Endodermal cell (in vitro differentiated cells): ENCODE measurements at regions not wholly inside any gene's neighbourhood (a gene's known extent, or its start where the extent isn't known, plus 50 kb on each side); places are given as distances from the start of the nearest gene placed in this dataset.

ENCODE experiments used
- DNase-seq: peaks from one replicate; pipeline ENCODE4 v3.0.0-alpha.2; 2017
- H3K27ac ChIP-seq: 2 replicates; pipeline ENCODE4 v1.5.1; 2013; ENCODE audit warnings: mild to moderate bottlenecking, low read depth, low read length, moderate library complexity
- H3K27me3 ChIP-seq: 2 replicates; pipeline ENCODE4 v1.6.1; 2013; ENCODE audit warnings: mild to moderate bottlenecking, low read length, moderate library complexity; ENCODE audit not compliant: insufficient read depth, control insufficient read depth, poor library complexity, severe bottlenecking
- H3K36me3 ChIP-seq: 2 replicates; pipeline ENCODE4 v1.7.0; 2013; ENCODE audit warnings: mild to moderate bottlenecking, low read length, moderate library complexity; ENCODE audit not compliant: control insufficient read depth, insufficient read depth
- H3K4me1 ChIP-seq: one replicate; pipeline ENCODE4 v1.7.0; 2013; ENCODE audit warnings: low read length; ENCODE audit not compliant: control insufficient read depth, insufficient read depth
- H3K4me3 ChIP-seq: 2 replicates; pipeline ENCODE4 v1.5.1; 2013; ENCODE audit warnings: mild to moderate bottlenecking, low read length, moderate library complexity
- H3K9ac ChIP-seq: 2 replicates; pipeline ENCODE4 v1.6.1; 2013; ENCODE audit warnings: mild to moderate bottlenecking, low read length, moderate library complexity; ENCODE audit not compliant: poor library complexity, severe bottlenecking; ENCODE audit errors: extremely low read depth
- H3K9me3 ChIP-seq: 2 replicates; pipeline ENCODE4 v1.6.1; 2013; ENCODE audit warnings: mild to moderate bottlenecking, low read length, moderate library complexity; ENCODE audit not compliant: control insufficient read depth
- H3K27ac Mint-ChIP-seq: 2 replicates; pipeline ENCODE4 v1.8.0; 2020; ENCODE audit warnings: mixed read lengths
- H3K27me3 Mint-ChIP-seq: 2 replicates; pipeline ENCODE4 v1.8.0; 2021; ENCODE audit warnings: mild to moderate bottlenecking, mixed read lengths; ENCODE audit not compliant: insufficient read depth
- H3K36me3 Mint-ChIP-seq: 2 replicates; pipeline ENCODE4 v1.8.0; 2020; ENCODE audit warnings: low read depth, mixed read lengths
- H3K4me1 Mint-ChIP-seq: 2 replicates; pipeline ENCODE4 v1.8.0; 2020; ENCODE audit warnings: mixed read lengths
- H3K4me3 Mint-ChIP-seq: 2 replicates; pipeline ENCODE4 v1.8.0; 2020; ENCODE audit warnings: mild to moderate bottlenecking, moderate library complexity, mixed read lengths
- H3K9me3 Mint-ChIP-seq: 2 replicates; pipeline ENCODE4 v1.8.0; 2020; ENCODE audit warnings: mild to moderate bottlenecking, mixed read lengths
- CTCF ChIP-seq: fragments of 200-600 bp; sonication (generic); conservative IDR thresholded peaks from 2 replicates; pipeline ENCODE4 v1.5.0; 2021; ENCODE audit warnings: antibody characterized with exemption, mild to moderate bottlenecking
- WGBS, 2 experiments: methylation state at CpG; one replicate each; pipeline versions ENCODE4 v1.1.5 to v1.1.7; 2013; ENCODE audit warnings: missing lambda C conversion rate in 2 of 2, mixed read lengths in 1 of 2; ENCODE audit not compliant: insufficient coverage in 1 of 2, insufficient read length in 1 of 2; 5-methylcytosine and 5-hydroxymethylcytosine counted together

GRCh38 chr2:120524174-120524573, 178.2 kb downstream of the INHBB start:
- TF ChIP-seq CTCF, result no peak
- 88 to 90% methylated on average over 7 to 9 of the region's 9 CpGs for WGBS, 2 experiments

GRCh38 chr2:120525056-120526046, 179.4 kb downstream of the INHBB start:
- Mint-ChIP-seq H3K4me1 (peaks cover 8% of the 10 kb centered on the region), H3K27ac (no peak overlapping the region), H3K27me3 (peaks cover 36% of the 10 kb centered on the region), H3K4me3 (no peak overlapping the region), H3K36me3 (no peaks in the 10 kb centered on the region), H3K9me3 (peaks cover 4% of the 10 kb centered on the region)
- Histone ChIP-seq H3K9me3 (peaks cover 2% of the 10 kb centered on the region), H3K4me3 (no peak overlapping the region), H3K4me1 (no peaks in the 10 kb centered on the region), H3K27ac (no peak overlapping the region), H3K36me3 (no peaks in the 10 kb centered on the region), H3K9ac (no peak overlapping the region), H3K27me3 (no peaks in the 10 kb centered on the region)
- WGBS, 2 experiments, result 88% methylated on average over 13 to 18 of the region's 18 CpGs
- DNase-seq, result no peak
- TF ChIP-seq CTCF, result peak; percentile 33

More at GRCh38 chr2:120524174-120524573, 178.2 kb downstream of the INHBB start:
- Mint-ChIP-seq H3K27ac (no peak overlapping the region), H3K4me3 (no peak overlapping the region), H3K27me3 (peaks cover 27% of the 10 kb centered on the region), H3K4me1 (peaks cover 8% of the 10 kb centered on the region), H3K36me3 (no peaks in the 10 kb centered on the region), H3K9me3 (no peaks in the 10 kb centered on the region)
- H3K36me3 ChIP-seq, result no peaks in the 10 kb centered on the region
- H3K9me3 ChIP-seq, result no peaks in the 10 kb centered on the region
- no peak overlapping the region for H3K4me3 ChIP-seq
- peaks cover 2% of the 10 kb centered on the region for H3K27me3 ChIP-seq
- no peaks in the 10 kb centered on the region for H3K4me1 ChIP-seq
- H3K9ac ChIP-seq, result no peak overlapping the region
- DNase-seq, result no peak
- no peak overlapping the region for H3K27ac ChIP-seq

GRCh38 chr2:120526047-120526562, 180.2 kb downstream of the INHBB start:
- Mint-ChIP-seq H3K9me3 (peaks cover 11% of the 10 kb centered on the region), H3K4me1 (peaks cover 8% of the 10 kb centered on the region), H3K36me3 (no peaks in the 10 kb centered on the region), H3K27ac (no peak overlapping the region), H3K4me3 (no peak overlapping the region), H3K27me3 (peaks cover 40% of the 10 kb centered on the region)
- Histone ChIP-seq H3K27ac (no peak overlapping the region), H3K4me1 (no peaks in the 10 kb centered on the region), H3K27me3 (no peaks in the 10 kb centered on the region), H3K9ac (no peak overlapping the region), H3K4me3 (no peak overlapping the region), H3K36me3 (no peaks in the 10 kb centered on the region), H3K9me3 (peaks cover 10% of the 10 kb centered on the region)
- peak; percentile 60 for DNase-seq
- no peak for TF ChIP-seq CTCF
- 72 to 74% methylated on average over 12 to 16 of the region's 16 CpGs for WGBS, 2 experiments
